ENCODE measurements at regions not wholly inside any gene's neighbourhood (a gene's known extent, or its start where the extent isn't known, plus 50 kb on each side); places are given as distances from the start of the nearest gene placed in this dataset.

- H3K27me3 Mint-ChIP-seq: peaks cover 8% of the 10 kb centered on the region
- H3K4me3 Mint-ChIP-seq: no peak overlapping the region
- DNase-seq: no peak
- H3K27ac Mint-ChIP-seq: no peak overlapping the region
- H3K36me3 Mint-ChIP-seq (ENCODE audit: low read depth): no peaks in the 10 kb centered on the region
- intact Hi-C loops (cut with micrococcal nuclease): no loop called here
- no peak for ATAC-seq
- ChIA-PET POLR2A (interaction anchor here (0.9 kb wide), 1 partner anchor 192 kb away, joined by 3 read pairs; no protein-coding TSS in a partner anchor), CTCF (interaction anchor here (1.0 kb wide), 1 partner anchor 9 kb away, joined by 3 read pairs; no protein-coding TSS in a partner anchor)
- H3K9me3 Mint-ChIP-seq: no peaks in the 10 kb centered on the region
- TF ChIP-seq, protein P1, sequence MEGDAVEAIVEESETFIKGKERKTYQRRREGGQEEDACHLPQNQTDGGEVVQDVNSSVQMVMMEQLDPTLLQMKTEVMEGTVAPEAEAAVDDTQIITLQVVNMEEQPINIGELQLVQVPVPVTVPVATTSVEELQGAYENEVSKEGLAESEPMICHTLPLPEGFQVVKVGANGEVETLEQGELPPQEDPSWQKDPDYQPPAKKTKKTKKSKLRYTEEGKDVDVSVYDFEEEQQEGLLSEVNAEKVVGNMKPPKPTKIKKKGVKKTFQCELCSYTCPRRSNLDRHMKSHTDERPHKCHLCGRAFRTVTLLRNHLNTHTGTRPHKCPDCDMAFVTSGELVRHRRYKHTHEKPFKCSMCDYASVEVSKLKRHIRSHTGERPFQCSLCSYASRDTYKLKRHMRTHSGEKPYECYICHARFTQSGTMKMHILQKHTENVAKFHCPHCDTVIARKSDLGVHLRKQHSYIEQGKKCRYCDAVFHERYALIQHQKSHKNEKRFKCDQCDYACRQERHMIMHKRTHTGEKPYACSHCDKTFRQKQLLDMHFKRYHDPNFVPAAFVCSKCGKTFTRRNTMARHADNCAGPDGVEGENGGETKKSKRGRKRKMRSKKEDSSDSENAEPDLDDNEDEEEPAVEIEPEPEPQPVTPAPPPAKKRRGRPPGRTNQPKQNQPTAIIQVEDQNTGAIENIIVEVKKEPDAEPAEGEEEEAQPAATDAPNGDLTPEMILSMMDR (IDR thresholded peaks at IDR 0.05): no peak
- H3K4me1 Mint-ChIP-seq (ENCODE audit: low read depth): no peaks in the 10 kb centered on the region
Observed at GRCh38 chr5:82656341-82656761, 378.2 kb upstream of the RPS23 start.

- no peak overlapping the region for H3K4me3 Mint-ChIP-seq
- ChIA-PET CTCF (interaction anchor here (0.6 to 1.1 kb wide), 3 partner anchors 10 to 139 kb away, joined by 3 read pairs; no protein-coding TSS in a partner anchor), POLR2A (no interaction called here)
- peaks cover 13% of the 10 kb centered on the region for H3K27me3 Mint-ChIP-seq
- ATAC-seq (no peak), DNase-seq (no peak)
- TF ChIP-seq, protein P1 (IDR thresholded peaks at IDR 0.05): no peak
- no peaks in the 10 kb centered on the region for H3K9me3 Mint-ChIP-seq
- H3K27ac Mint-ChIP-seq: no peak overlapping the region
- no peaks in the 10 kb centered on the region for H3K4me1 Mint-ChIP-seq (ENCODE audit: low read depth)
- H3K36me3 Mint-ChIP-seq (ENCODE audit: low read depth): no peaks in the 10 kb centered on the region
- intact Hi-C loops (cut with micrococcal nuclease): no loop called here
Observed at GRCh38 chr5:82655078-82655477, 376.9 kb upstream of the RPS23 start.

DNA sequence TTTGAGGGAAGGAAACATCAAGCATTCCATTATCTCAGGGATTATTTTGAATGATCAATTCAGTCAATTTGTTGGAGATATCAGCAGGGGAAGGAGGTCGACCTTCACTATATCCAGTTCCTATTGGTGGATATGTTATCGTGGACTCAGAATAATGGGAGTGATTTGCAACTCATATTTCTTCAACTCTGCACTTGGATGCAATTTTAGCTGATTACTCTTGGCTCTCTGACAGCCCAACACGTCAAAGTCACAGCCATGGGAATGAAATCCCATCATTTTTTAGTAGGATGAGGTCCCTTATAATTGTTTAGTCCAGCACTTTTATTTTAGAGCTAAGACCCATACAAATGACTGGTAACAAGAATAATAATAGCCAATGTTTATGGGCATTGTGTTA, 371.8 kb upstream of the RPS23 start:
- no peaks in the 10 kb centered on the region for H3K36me3 Mint-ChIP-seq (ENCODE audit: low read depth)

DNA sequence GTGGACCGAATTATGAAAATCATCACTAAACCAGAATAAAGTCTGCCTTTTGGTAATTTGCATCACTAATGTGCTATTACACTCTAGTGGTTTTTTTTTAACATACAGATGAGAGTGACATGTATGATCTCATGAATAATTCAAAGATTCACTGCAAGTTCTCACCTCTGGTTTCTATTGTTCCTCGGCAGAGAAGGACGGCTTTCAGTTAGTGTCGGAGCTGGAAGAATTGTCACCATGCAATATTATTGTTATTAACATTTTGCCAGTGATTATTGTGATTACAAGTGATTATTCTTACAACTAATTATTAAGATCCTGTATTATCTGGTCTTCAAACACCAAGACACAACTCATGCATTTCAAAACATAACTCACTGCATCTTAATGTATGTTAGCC, 366.6 kb upstream of the RPS23 start:
- no peaks in the 10 kb centered on the region for H3K9me3 Mint-ChIP-seq
- H3K27ac Mint-ChIP-seq: no peak overlapping the region
- intact Hi-C loops (cut with micrococcal nuclease): loop anchor here (5.0 to 10.0 kb wide), 3 partner anchors 148 to 920 kb away; no protein-coding TSS in a partner anchor
- no peak overlapping the region for H3K4me3 Mint-ChIP-seq
- ATAC-seq: no peak
- ChIA-PET POLR2A (no interaction called here), CTCF (interaction anchor here (1.6 kb wide), 1 partner anchor 24 kb away, joined by 3 read pairs; no protein-coding TSS in a partner anchor)
- DNase-seq: no peak
- H3K36me3 Mint-ChIP-seq (ENCODE audit: low read depth): no peaks in the 10 kb centered on the region
- peaks cover 2% of the 10 kb centered on the region for H3K27me3 Mint-ChIP-seq
- TF ChIP-seq, protein P1 (IDR thresholded peaks at IDR 0.05): no peak
- peaks cover 1% of the 10 kb centered on the region for H3K4me1 Mint-ChIP-seq (ENCODE audit: low read depth)

More for the DNA sequence above, 371.8 kb upstream of the RPS23 start:
- DNase-seq (no peak), ATAC-seq (no peak)
- ChIA-PET CTCF (no interaction called here), POLR2A (no interaction called here)
- Mint-ChIP-seq H3K27ac (no peak overlapping the region), H3K4me1 (ENCODE audit: low read depth) (no peaks in the 10 kb centered on the region), H3K9me3 (no peaks in the 10 kb centered on the region), H3K4me3 (no peak overlapping the region), H3K27me3 (peaks cover 15% of the 10 kb centered on the region)
- TF ChIP-seq, protein P1 (IDR thresholded peaks at IDR 0.05): no peak
- intact Hi-C loops (cut with micrococcal nuclease): loop anchor here (10.0 kb wide), 2 partner anchors 775 to 915 kb away; no protein-coding TSS in a partner anchor

DNA sequence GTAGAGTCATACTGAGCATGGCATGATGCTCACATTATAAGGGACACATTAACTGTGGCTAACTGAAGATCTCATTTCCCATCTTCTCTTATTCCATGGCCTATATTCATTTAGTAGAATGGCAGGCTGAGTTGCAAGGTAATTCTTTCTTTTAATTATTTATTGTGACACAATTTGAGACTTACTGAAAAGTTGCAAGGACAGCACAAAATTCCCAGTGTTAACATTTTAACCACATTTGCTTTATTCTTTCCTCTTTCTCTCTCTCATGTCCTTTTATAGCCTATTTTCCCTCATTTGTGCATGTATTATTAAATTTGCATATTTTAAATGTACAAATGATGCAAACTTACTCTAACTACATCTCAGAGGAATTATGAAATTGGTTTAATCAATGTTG, 366.1 kb upstream of the RPS23 start:
- Mint-ChIP-seq H3K4me1 (ENCODE audit: low read depth) (peaks cover 1% of the 10 kb centered on the region), H3K9me3 (no peaks in the 10 kb centered on the region), H3K27ac (no peak overlapping the region), H3K4me3 (no peak overlapping the region), H3K36me3 (ENCODE audit: low read depth) (no peaks in the 10 kb centered on the region), H3K27me3 (peaks cover under 1% of the 10 kb centered on the region)
- TF ChIP-seq, protein P1 (IDR thresholded peaks at IDR 0.05): no peak
- DNase-seq (no peak), ATAC-seq (no peak)
- intact Hi-C loops (cut with micrococcal nuclease): loop anchor here (5.0 to 10.0 kb wide), 3 partner anchors 148 to 921 kb away; no protein-coding TSS in a partner anchor
- ChIA-PET POLR2A (no interaction called here), CTCF (no interaction called here)
